ENCODE measurements at regions not wholly inside any gene's neighbourhood (a gene's known extent, or its start where the extent isn't known, plus 50 kb on each side); places are given as distances from the start of the nearest gene placed in this dataset.

GRCh38 chr10:1874533-1874932 is 137.2 kb upstream of the ADARB2 start (continued):
- no peak for TF ChIP-seq ZNF219 (CRISPR knock-in tag; IDR thresholded peaks at IDR 0.05; ENCODE audit: borderline replicate concordance)
- no peak for TF ChIP-seq ZNF396 (CRISPR knock-in tag; IDR thresholded peaks at IDR 0.05; ENCODE audit: borderline replicate concordance)
- no peak for TF ChIP-seq ZBTB21 (CRISPR knock-in tag; IDR thresholded peaks at IDR 0.05; ENCODE audit: borderline replicate concordance)
- TF ChIP-seq ZNF263 (CRISPR knock-in tag; IDR thresholded peaks at IDR 0.05; ENCODE audit: low read depth) = no peak
- TF ChIP-seq TEAD1 (CRISPR knock-in tag; IDR thresholded peaks at IDR 0.05) = no peak

- DNase-seq (ENCODE audit: low spot score) = no peak
- Mint-ChIP-seq H3K9me3 (peaks cover 16% of the 10 kb centered on the region), H3K27ac (no peak overlapping the region), H3K36me3 (peaks cover 12% of the 10 kb centered on the region), H3K27me3 (ENCODE audit: low read depth) (peaks cover 51% of the 10 kb centered on the region), H3K4me1 (no peaks in the 10 kb centered on the region), H3K4me3 (no peak overlapping the region)
- POLR2A ChIA-PET = no interaction called here
- no peak for ATAC-seq
- CTCF ChIA-PET = no interaction called here
- TF ChIP-seq ZNF532 (CRISPR knock-in tag; IDR thresholded peaks at IDR 0.05; ENCODE audit: borderline replicate concordance) (no peak), ARID4B (CRISPR knock-in tag; IDR thresholded peaks at IDR 0.05; ENCODE audit: borderline replicate concordance) (no peak), ZNF121 (CRISPR knock-in tag; IDR thresholded peaks at IDR 0.05) (no peak), RORB (CRISPR knock-in tag; IDR thresholded peaks at IDR 0.05) (no peak), USF2 (CRISPR knock-in tag; IDR thresholded peaks at IDR 0.05) (no peak), EMX1 (CRISPR knock-in tag; IDR thresholded peaks at IDR 0.05) (no peak), MXD4 (CRISPR knock-in tag; IDR thresholded peaks at IDR 0.05; ENCODE audit: borderline replicate concordance) (no peak), AFF4 (CRISPR knock-in tag; IDR thresholded peaks at IDR 0.05; ENCODE audit: borderline replicate concordance) (no peak), CBFB (CRISPR knock-in tag; IDR thresholded peaks at IDR 0.05; ENCODE audit: low read depth) (no peak)
Observed at GRCh38 chr10:1873661-1874315, 136.5 kb upstream of the ADARB2 start.
